HEK293 (cell line): ENCODE measurements at regions not wholly inside any gene's neighbourhood (a gene's known extent, or its start where the extent isn't known, plus 50 kb on each side); places are given as distances from the start of the nearest gene placed in this dataset.

Experiments used
- CTCF ChIA-PET: fragments of 350-600 bp; formaldehyde crosslinking; extraction: SDS; loops from one replicate; lab custom pipeline; 2021; ENCODE audit warnings: antibody characterized with exemption; lab: Yijun Ruan, JAX
- POLR2A ChIA-PET: fragments of 300-600 bp; formaldehyde crosslinking; extraction: SDS; loops from one replicate; lab custom pipeline; 2020; ENCODE audit warnings: antibody characterized with exemption, inconsistent platforms; lab: Yijun Ruan, JAX
- H3K27ac ChIP-seq: fragments of 200-500 bp; sonication (Bioruptor generic); 2 replicates; pipeline ENCODE4 v1.5.1; 2014; ENCODE audit warnings: low read depth, low read length, control low read depth, inconsistent platforms; ENCODE audit errors: extremely low read depth
- H3K36me3 ChIP-seq, 2 experiments: fragments of 200-500 bp in 1 of 2; sonication (Bioruptor generic) in 1 of 2; 1 replicate in 1 of 2; 2 replicates in 1 of 2; pipeline ENCODE4 v1.5.1; 2014 to 2017; ENCODE audit warnings: inconsistent platforms in 2 of 2, low read length in 2 of 2; ENCODE audit not compliant: control insufficient read depth in 2 of 2, insufficient read depth in 1 of 2
- H3K4me1 ChIP-seq: fragments of 200-500 bp; sonication (Bioruptor generic); 2 replicates; pipeline ENCODE4 v1.5.1; 2014; ENCODE audit warnings: mild to moderate bottlenecking, low read length, inconsistent platforms; ENCODE audit not compliant: control insufficient read depth, insufficient read depth
- H3K4me3 ChIP-seq: 2 replicates; pipeline ENCODE4 v1.5.1; 2011; ENCODE audit warnings: low read depth, mild to moderate bottlenecking, control low read depth, low read length, moderate library complexity
- H3K9me3 ChIP-seq: fragments of 200-500 bp; sonication (Bioruptor generic); 2 replicates; pipeline ENCODE4 v1.5.1; 2014; ENCODE audit warnings: low read depth, low read length, inconsistent platforms; ENCODE audit not compliant: control insufficient read depth, insufficient read depth
- BCL11B ChIP-seq: fragments of 450-650 bp; formaldehyde crosslinking; IDR thresholded peaks from 2 replicates; pipeline ENCODE4 v1.5.1; 2016; ENCODE audit warnings: low read depth, missing biosample characterization, missing genetic modification characterization
- FEZF1 ChIP-seq: fragments of 450-650 bp; formaldehyde crosslinking; IDR thresholded peaks from 2 replicates; pipeline ENCODE4 v1.5.1; 2016; ENCODE audit warnings: missing biosample characterization, missing genetic modification characterization
- GLI2 ChIP-seq: fragments of 450-650 bp; formaldehyde crosslinking; IDR thresholded peaks from 2 replicates; pipeline ENCODE4; 2017; ENCODE audit warnings: missing biosample characterization, missing genetic modification characterization, low read depth, borderline replicate concordance
- SETDB1 ChIP-seq: IDR thresholded peaks from one replicate; pipeline ENCODE4 v1.6.1; 2017; ENCODE audit warnings: mild to moderate bottlenecking, low read length, moderate library complexity, mixed read lengths; ENCODE audit not compliant: insufficient read length
- TRIM28 ChIP-seq: IDR thresholded peaks from 2 replicates; pipeline ENCODE4 v1.6.1; 2011; ENCODE audit warnings: low read length, control low read depth, borderline replicate concordance
- ZFHX2 ChIP-seq: fragments of 450-650 bp; formaldehyde crosslinking; conservative IDR thresholded peaks from 2 replicates; pipeline ENCODE4 v1.5.1; 2016; ENCODE audit warnings: missing biosample characterization, missing genetic modification characterization
- ZIC2 ChIP-seq: fragments of 450-650 bp; formaldehyde crosslinking; IDR thresholded peaks from 2 replicates; pipeline ENCODE4 v1.5.1; 2016; ENCODE audit warnings: missing biosample characterization, missing genetic modification characterization
- ZNF121 ChIP-seq: fragments of 450-650 bp; formaldehyde crosslinking; IDR thresholded peaks from 2 replicates; pipeline ENCODE4 v1.5.1; 2016; ENCODE audit warnings: missing biosample characterization, missing genetic modification characterization
- ZNF133 ChIP-seq: fragments of 450-650 bp; formaldehyde crosslinking; IDR thresholded peaks from 2 replicates; pipeline ENCODE4 v1.5.1; 2016; ENCODE audit warnings: missing biosample characterization, missing genetic modification characterization
- ZNF157 ChIP-seq: fragments of 450-650 bp; formaldehyde crosslinking; IDR thresholded peaks from 2 replicates; pipeline ENCODE4 v1.5.1; 2016; ENCODE audit warnings: missing biosample characterization, missing genetic modification characterization
- ZNF23 ChIP-seq: fragments of 450-650 bp; formaldehyde crosslinking; IDR thresholded peaks from 2 replicates; pipeline ENCODE4 v1.5.1; 2016; ENCODE audit warnings: missing biosample characterization, missing genetic modification characterization, borderline replicate concordance
- ZNF292 ChIP-seq: fragments of 450-650 bp; formaldehyde crosslinking; IDR thresholded peaks from 2 replicates; pipeline ENCODE4 v1.5.1; 2016; ENCODE audit warnings: low read depth, missing biosample characterization, missing genetic modification characterization, borderline replicate concordance
- ZNF354C ChIP-seq: fragments of 450-650 bp; formaldehyde crosslinking; IDR thresholded peaks from 2 replicates; pipeline ENCODE4 v1.5.1; 2016; ENCODE audit warnings: missing biosample characterization, missing genetic modification characterization, low read depth, borderline replicate concordance
- ZNF423 ChIP-seq: fragments of 450-650 bp; formaldehyde crosslinking; IDR thresholded peaks from 2 replicates; pipeline ENCODE4 v1.5.1; 2016; ENCODE audit warnings: missing biosample characterization, missing genetic modification characterization
- ZNF473 ChIP-seq: fragments of 450-650 bp; formaldehyde crosslinking; IDR thresholded peaks from 2 replicates; pipeline ENCODE4 v1.5.1; 2017; ENCODE audit warnings: missing biosample characterization, missing genetic modification characterization
- ZNF571 ChIP-seq: fragments of 450-650 bp; formaldehyde crosslinking; IDR thresholded peaks from 2 replicates; pipeline ENCODE4 v1.5.0; 2017; ENCODE audit warnings: missing biosample characterization, missing genetic modification characterization
- ZNF660 ChIP-seq: fragments of 450-650 bp; IDR thresholded peaks from 2 replicates; pipeline ENCODE4 v1.5.1; 2018; ENCODE audit warnings: missing biosample characterization, mild to moderate bottlenecking, missing genetic modification characterization
- ZNF677 ChIP-seq: fragments of 450-650 bp; IDR thresholded peaks from 2 replicates; pipeline ENCODE4 v1.5.0; 2018; ENCODE audit warnings: missing biosample characterization, mild to moderate bottlenecking, missing genetic modification characterization, moderate library complexity
- ZNF777 ChIP-seq: fragments of 450-650 bp; formaldehyde crosslinking; IDR thresholded peaks from 2 replicates; pipeline ENCODE4 v1.5.1; 2017; ENCODE audit warnings: missing biosample characterization, missing genetic modification characterization, borderline replicate concordance
- ZNF830 ChIP-seq: fragments of 450-650 bp; IDR thresholded peaks from 2 replicates; pipeline ENCODE4 v1.5.0; 2018; ENCODE audit warnings: missing biosample characterization, missing genetic modification characterization, low read depth, mild to moderate bottlenecking, moderate library complexity
- ZNF837 ChIP-seq: fragments of 450-650 bp; formaldehyde crosslinking; IDR thresholded peaks from 2 replicates; pipeline ENCODE4 v1.5.1; 2016; ENCODE audit warnings: missing biosample characterization, missing genetic modification characterization
- ZSCAN16 ChIP-seq: fragments of 450-650 bp; formaldehyde crosslinking; IDR thresholded peaks from 2 replicates; pipeline ENCODE4 v1.5.1; 2016; ENCODE audit warnings: missing biosample characterization, missing genetic modification characterization
- TF ChIP-seq, protein P1 (sequence below): fragments of 450-650 bp; formaldehyde crosslinking; IDR thresholded peaks from 2 replicates; pipeline ENCODE4 v1.5.1; 2016; ENCODE audit warnings: missing biosample characterization, missing genetic modification characterization
- TF ChIP-seq, protein P2 (sequence below): fragments of 450-650 bp; formaldehyde crosslinking; IDR thresholded peaks from 2 replicates; pipeline ENCODE4 v1.5.1; 2016; ENCODE audit warnings: missing biosample characterization, missing genetic modification characterization
- TF ChIP-seq, protein P3 (sequence below): fragments of 450-650 bp; formaldehyde crosslinking; IDR thresholded peaks from 2 replicates; pipeline ENCODE4 v1.5.1; 2016; ENCODE audit warnings: missing biosample characterization, missing genetic modification characterization

DNA sequence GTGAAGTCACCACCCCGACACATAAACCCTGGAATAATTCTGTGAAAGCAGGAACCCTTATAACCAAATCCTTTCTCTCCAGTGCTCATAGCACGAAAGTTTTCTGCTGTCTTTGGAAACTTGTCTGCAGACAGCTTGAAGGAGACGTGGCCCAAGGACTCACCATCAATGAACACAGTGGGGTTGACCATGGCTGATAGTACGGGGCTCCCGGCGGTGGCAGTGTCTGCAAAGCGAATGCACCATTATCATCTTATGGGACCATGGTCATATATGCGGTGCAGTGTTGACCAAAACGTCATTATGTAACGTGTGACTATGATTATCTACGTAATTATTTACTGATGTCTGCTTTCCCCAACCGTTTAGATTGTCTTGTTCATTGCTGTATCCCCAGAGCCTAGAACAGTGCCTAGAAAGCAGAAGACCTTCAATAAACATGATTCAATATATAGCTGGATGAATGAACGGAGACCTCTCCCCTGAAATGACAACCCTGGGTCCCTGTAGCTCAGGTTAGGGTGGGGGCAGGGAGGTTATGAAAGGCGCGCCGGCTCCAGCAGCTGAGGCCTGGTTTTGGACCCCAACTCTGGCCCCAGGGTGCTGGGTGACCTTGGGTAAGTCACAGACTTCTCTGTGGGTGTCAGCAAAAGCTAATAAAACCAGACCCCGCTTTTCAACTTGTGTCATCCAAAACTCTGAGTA lies 128.4 kb upstream of the ZBTB40 start (continued):
- TF ChIP-seq, protein P1, sequence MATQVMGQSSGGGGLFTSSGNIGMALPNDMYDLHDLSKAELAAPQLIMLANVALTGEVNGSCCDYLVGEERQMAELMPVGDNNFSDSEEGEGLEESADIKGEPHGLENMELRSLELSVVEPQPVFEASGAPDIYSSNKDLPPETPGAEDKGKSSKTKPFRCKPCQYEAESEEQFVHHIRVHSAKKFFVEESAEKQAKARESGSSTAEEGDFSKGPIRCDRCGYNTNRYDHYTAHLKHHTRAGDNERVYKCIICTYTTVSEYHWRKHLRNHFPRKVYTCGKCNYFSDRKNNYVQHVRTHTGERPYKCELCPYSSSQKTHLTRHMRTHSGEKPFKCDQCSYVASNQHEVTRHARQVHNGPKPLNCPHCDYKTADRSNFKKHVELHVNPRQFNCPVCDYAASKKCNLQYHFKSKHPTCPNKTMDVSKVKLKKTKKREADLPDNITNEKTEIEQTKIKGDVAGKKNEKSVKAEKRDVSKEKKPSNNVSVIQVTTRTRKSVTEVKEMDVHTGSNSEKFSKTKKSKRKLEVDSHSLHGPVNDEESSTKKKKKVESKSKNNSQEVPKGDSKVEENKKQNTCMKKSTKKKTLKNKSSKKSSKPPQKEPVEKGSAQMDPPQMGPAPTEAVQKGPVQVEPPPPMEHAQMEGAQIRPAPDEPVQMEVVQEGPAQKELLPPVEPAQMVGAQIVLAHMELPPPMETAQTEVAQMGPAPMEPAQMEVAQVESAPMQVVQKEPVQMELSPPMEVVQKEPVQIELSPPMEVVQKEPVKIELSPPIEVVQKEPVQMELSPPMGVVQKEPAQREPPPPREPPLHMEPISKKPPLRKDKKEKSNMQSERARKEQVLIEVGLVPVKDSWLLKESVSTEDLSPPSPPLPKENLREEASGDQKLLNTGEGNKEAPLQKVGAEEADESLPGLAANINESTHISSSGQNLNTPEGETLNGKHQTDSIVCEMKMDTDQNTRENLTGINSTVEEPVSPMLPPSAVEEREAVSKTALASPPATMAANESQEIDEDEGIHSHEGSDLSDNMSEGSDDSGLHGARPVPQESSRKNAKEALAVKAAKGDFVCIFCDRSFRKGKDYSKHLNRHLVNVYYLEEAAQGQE (tag by site-specific recombination), result no peak

DNA sequence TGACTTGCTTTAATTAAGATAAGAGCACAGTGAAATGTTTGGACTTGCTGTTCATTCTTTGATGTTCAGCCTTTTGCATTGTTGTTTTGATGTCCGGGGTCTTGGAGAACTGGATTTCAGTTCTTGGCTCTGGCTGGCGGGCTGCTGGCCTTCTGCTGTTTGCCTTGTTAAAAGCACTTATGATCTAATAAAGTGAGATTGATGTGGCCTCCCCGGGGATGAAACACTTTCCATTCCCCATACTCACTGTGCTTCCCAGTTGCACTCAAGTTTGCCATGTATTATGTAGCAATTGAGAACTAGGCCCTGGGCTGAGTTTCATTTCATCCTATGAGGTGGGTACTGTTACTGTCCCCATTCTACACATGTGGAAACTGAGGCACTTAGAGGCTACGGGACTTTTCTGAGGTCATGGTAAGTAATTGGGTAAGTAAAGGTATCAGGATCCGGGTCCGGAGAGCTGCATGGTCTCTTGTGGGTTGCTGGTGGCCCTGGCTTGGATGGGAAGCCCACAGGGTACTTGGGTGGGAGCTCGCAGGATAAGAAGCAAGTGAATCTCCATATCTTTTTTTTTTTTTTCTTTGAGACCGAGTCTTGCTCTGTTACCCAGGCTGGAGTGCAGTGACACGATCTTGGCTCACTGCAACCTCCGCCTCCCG lies 127.7 kb upstream of the ZBTB40 start:
- ChIA-PET CTCF (interaction anchor here (0.6 kb wide), 1 partner anchor 88 kb away, joined by 3 read pairs; no protein-coding TSS in a partner anchor), POLR2A (no interaction called here)
- no peaks in the 10 kb centered on the region for H3K36me3 ChIP-seq
- H3K4me3 ChIP-seq, result no peak overlapping the region
- H3K27ac ChIP-seq, result no peak overlapping the region
- H3K4me1 ChIP-seq, result no peaks in the 10 kb centered on the region
- H3K9me3 ChIP-seq, result no peaks in the 10 kb centered on the region
- TF ChIP-seq ZNF121 (no peak), ZSCAN16 (tag by site-specific recombination) (no peak), GLI2 (tag by site-specific recombination) (no peak), ZNF23 (tag by site-specific recombination) (no peak), ZNF423 (tag by site-specific recombination) (no peak), ZNF133 (tag by site-specific recombination) (no peak), ZNF830 (tag by site-specific recombination) (no peak), ZNF777 (tag by site-specific recombination) (no peak), FEZF1 (peak; percentile 87), ZNF292 (no peak), SETDB1 (no peak), BCL11B (tag by site-specific recombination) (no peak), ZFHX2 (tag by site-specific recombination) (no peak), TRIM28 (no peak), ZNF354C (no peak), ZIC2 (tag by site-specific recombination) (peak; percentile 67), ZNF157 (tag by site-specific recombination) (no peak), ZNF571 (tag by site-specific recombination) (no peak), ZNF660 (no peak), ZNF473 (tag by site-specific recombination) (no peak), ZNF837 (tag by site-specific recombination) (no peak), ZNF677 (tag by site-specific recombination) (no peak)
- TF ChIP-seq, protein P2, sequence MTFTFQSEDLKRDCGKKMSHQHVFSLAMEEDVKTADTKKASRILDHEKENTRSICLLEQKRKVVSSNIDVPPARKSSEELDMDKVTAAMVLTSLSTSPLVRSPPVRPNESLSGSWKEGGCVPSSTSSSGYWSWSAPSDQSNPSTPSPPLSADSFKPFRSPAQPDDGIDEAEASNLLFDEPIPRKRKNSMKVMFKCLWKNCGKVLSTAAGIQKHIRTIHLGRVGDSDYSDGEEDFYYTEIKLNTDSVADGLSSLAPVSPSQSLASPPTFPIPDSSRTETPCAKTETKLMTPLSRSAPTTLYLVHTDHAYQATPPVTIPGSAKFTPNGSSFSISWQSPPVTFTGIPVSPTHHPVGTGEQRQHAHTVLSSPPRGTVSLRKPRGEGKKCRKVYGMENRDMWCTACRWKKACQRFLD, result no peak
- TF ChIP-seq, protein P1 (tag by site-specific recombination), result no peak
- TF ChIP-seq, protein P3, sequence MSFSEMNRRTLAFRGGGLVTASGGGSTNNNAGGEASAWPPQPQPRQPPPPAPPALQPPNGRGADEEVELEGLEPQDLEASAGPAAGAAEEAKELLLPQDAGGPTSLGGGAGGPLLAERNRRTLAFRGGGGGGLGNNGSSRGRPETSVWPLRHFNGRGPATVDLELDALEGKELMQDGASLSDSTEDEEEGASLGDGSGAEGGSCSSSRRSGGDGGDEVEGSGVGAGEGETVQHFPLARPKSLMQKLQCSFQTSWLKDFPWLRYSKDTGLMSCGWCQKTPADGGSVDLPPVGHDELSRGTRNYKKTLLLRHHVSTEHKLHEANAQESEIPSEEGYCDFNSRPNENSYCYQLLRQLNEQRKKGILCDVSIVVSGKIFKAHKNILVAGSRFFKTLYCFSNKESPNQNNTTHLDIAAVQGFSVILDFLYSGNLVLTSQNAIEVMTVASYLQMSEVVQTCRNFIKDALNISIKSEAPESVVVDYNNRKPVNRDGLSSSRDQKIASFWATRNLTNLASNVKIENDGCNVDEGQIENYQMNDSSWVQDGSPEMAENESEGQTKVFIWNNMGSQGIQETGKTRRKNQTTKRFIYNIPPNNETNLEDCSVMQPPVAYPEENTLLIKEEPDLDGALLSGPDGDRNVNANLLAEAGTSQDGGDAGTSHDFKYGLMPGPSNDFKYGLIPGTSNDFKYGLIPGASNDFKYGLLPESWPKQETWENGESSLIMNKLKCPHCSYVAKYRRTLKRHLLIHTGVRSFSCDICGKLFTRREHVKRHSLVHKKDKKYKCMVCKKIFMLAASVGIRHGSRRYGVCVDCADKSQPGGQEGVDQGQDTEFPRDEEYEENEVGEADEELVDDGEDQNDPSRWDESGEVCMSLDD (tag by site-specific recombination), result no peak
